Panc1 (cell line): ENCODE measurements at regions not wholly inside any gene's neighbourhood (a gene's known extent, or its start where the extent isn't known, plus 50 kb on each side); places are given as distances from the start of the nearest gene placed in this dataset.

ENCODE experiments used
- ATAC-seq: fragments of 200-7000 bp; cut with Tn5 transposase; 2 replicates; pipeline ENCODE4 v1.9.1; 2020; ENCODE audit warnings: mild to moderate bottlenecking, moderate library complexity
- BruUV-seq: library from RNA; stranded (reverse); fragments of 400-500 nt; replicated peaks from 2 replicates; lab custom pipeline; 2021; lab: Mats Ljungman, UMichigan
- CTCF ChIA-PET: fragments of 300-600 bp; sonication (Branson Sonifier 250); formaldehyde crosslinking; loops from one replicate; lab custom pipeline; 2022; ENCODE audit warnings: antibody characterized with exemption; lab: Charles Lee
- POLR2A ChIA-PET: fragments of 300-600 bp; sonication (Branson Sonifier 250); formaldehyde crosslinking; loops from one replicate; lab custom pipeline; 2022; ENCODE audit warnings: antibody characterized with exemption; lab: Charles Lee
- DNase-seq: peaks from one replicate; pipeline ENCODE4 v3.0.0-alpha.2; 2010; ENCODE audit warnings: low read depth, low spot score
- H3K27ac ChIP-seq: 2 replicates; pipeline ENCODE4 v1.5.1; 2011; ENCODE audit warnings: mild to moderate bottlenecking, low read length, inconsistent platforms
- H3K27me3 ChIP-seq: fragments of 200-500 bp; sonication (Bioruptor generic); 2 replicates; pipeline ENCODE4 v1.6.0; 2014; ENCODE audit warnings: low read length, inconsistent platforms; ENCODE audit not compliant: control insufficient read depth, insufficient read depth
- H3K36me3 ChIP-seq: fragments of 200-500 bp; sonication (Bioruptor generic); 2 replicates; pipeline ENCODE4 v1.5.1; 2014; ENCODE audit warnings: inconsistent platforms, mild to moderate bottlenecking, low read length, moderate library complexity; ENCODE audit not compliant: control insufficient read depth, insufficient read depth
- H3K4me1 ChIP-seq: 2 replicates; pipeline ENCODE4 v1.5.1; 2011; ENCODE audit warnings: inconsistent platforms, mild to moderate bottlenecking, low read length, moderate library complexity; ENCODE audit not compliant: control insufficient read depth, insufficient read depth
- H3K4me3 ChIP-seq, 2 experiments: 2 replicates each; pipeline ENCODE4 v1.5.1; 2011 to 2012; ENCODE audit warnings: low read depth in 2 of 2, low read length in 2 of 2, mild to moderate bottlenecking in 2 of 2, inconsistent platforms in 1 of 2, moderate library complexity in 1 of 2
- H3K9me3 ChIP-seq: fragments of 200-500 bp; sonication (Bioruptor generic); 2 replicates; pipeline ENCODE4 v1.5.1; 2014; ENCODE audit warnings: low read depth, mild to moderate bottlenecking, inconsistent platforms, low read length, moderate library complexity; ENCODE audit not compliant: control insufficient read depth, insufficient read depth
- CTCF ChIP-seq: fragments of 450-650 bp; IDR thresholded peaks from 2 replicates; pipeline ENCODE4 v1.5.1; 2017; ENCODE audit warnings: mild to moderate bottlenecking
- POLR2AphosphoS5 ChIP-seq: IDR thresholded peaks from 2 replicates; pipeline ENCODE4 v1.6.1; 2012; ENCODE audit warnings: mild to moderate bottlenecking, low read depth, low read length, moderate library complexity
- SIN3A ChIP-seq: IDR thresholded peaks from 2 replicates; pipeline ENCODE4 v1.6.1; 2012; ENCODE audit warnings: low read depth, mild to moderate bottlenecking, low read length, moderate library complexity, borderline replicate concordance; ENCODE audit not compliant: insufficient read depth
- TCF7L2 ChIP-seq: IDR thresholded peaks from 2 replicates; pipeline ENCODE4 v1.6.1; 2011; ENCODE audit warnings: mild to moderate bottlenecking, low read depth, low read length, inconsistent platforms
- in situ Hi-C: cut with HindIII; loops from 2 replicates; pipeline ENCODE4 v1.10.0; 2016; ENCODE audit warnings: low sequenced_read_pairs, low pct_unique_long_range_greater_than_20kb
- intact Hi-C: fragments of 100-400 bp; cut with micrococcal nuclease; formaldehyde crosslinking; loops from one replicate; pipeline ENCODE4 v1.10.0; 2022; ENCODE audit not compliant: unreplicated experiment
- TF ChIP-seq, protein P1 (sequence below), 2 experiments: IDR thresholded peaks; 2 replicates each; pipeline ENCODE4 v1.6.1; 2011 to 2012; ENCODE audit warnings: low read depth in 2 of 2, control low read depth in 1 of 2, low read length in 1 of 2, mild to moderate bottlenecking in 1 of 2, moderate library complexity in 1 of 2; ENCODE audit not compliant: insufficient read depth in 1 of 2

- CTCF ChIA-PET = no interaction called here
- intact Hi-C loops (no loop called here), in situ Hi-C loops (no loop called here)
- TF ChIP-seq POLR2AphosphoS5 (no peak), CTCF (no peak), TCF7L2 (no peak), SIN3A (no peak)
- TF ChIP-seq, protein P1, sequence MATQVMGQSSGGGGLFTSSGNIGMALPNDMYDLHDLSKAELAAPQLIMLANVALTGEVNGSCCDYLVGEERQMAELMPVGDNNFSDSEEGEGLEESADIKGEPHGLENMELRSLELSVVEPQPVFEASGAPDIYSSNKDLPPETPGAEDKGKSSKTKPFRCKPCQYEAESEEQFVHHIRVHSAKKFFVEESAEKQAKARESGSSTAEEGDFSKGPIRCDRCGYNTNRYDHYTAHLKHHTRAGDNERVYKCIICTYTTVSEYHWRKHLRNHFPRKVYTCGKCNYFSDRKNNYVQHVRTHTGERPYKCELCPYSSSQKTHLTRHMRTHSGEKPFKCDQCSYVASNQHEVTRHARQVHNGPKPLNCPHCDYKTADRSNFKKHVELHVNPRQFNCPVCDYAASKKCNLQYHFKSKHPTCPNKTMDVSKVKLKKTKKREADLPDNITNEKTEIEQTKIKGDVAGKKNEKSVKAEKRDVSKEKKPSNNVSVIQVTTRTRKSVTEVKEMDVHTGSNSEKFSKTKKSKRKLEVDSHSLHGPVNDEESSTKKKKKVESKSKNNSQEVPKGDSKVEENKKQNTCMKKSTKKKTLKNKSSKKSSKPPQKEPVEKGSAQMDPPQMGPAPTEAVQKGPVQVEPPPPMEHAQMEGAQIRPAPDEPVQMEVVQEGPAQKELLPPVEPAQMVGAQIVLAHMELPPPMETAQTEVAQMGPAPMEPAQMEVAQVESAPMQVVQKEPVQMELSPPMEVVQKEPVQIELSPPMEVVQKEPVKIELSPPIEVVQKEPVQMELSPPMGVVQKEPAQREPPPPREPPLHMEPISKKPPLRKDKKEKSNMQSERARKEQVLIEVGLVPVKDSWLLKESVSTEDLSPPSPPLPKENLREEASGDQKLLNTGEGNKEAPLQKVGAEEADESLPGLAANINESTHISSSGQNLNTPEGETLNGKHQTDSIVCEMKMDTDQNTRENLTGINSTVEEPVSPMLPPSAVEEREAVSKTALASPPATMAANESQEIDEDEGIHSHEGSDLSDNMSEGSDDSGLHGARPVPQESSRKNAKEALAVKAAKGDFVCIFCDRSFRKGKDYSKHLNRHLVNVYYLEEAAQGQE (IDR thresholded peaks at IDR 0.05; ENCODE audit: insufficient read depth in 1 of 2, low read depth in 2 of 2, low read length in 1 of 2) = no peak
- Histone ChIP-seq H3K27ac (no peak overlapping the region), H3K4me3 (no peak overlapping the region), H3K9me3 (no peaks in the 10 kb centered on the region), H3K36me3 (no peaks in the 10 kb centered on the region), H3K4me1 (no peaks in the 10 kb centered on the region), H3K27me3 (no peaks in the 10 kb centered on the region)
- ATAC-seq (no peak), DNase-seq (no peak)
- POLR2A ChIA-PET = no interaction called here
- BruUV-seq = no TSS peak
Measured at GRCh38 chr2:192265751-192266150, 71.0 kb upstream of the TMEFF2 start.

DNA sequence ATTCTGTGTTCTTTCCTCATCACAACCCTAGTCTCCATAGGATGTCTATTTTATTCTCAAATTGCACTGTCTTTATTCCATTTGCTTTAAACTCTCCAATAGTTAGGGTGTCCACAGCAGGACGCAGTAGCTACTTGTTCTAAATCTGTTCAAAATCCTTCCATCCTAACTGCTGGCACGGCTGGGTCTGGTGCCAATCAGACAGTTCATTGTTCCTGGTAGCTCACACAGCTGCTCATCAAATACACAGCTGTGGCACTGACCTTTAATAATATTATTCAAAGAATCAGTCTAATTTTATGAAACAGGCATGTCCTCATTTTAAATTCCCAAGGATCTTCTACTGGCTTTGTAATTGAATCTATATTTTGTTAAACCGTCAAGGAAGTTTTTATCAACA lies 59.7 kb upstream of the TMEFF2 start:
- Histone ChIP-seq H3K4me3 (no peak overlapping the region), H3K27ac (no peak overlapping the region), H3K4me1 (no peaks in the 10 kb centered on the region), H3K9me3 (no peaks in the 10 kb centered on the region), H3K36me3 (no peaks in the 10 kb centered on the region), H3K27me3 (no peaks in the 10 kb centered on the region)
- in situ Hi-C loops (no loop called here), intact Hi-C loops (no loop called here)
- no TSS peak for BruUV-seq
- DNase-seq = no peak
- POLR2A ChIA-PET = no interaction called here
- TF ChIP-seq SIN3A = no peak
- TF ChIP-seq TCF7L2 = no peak
- no peak for TF ChIP-seq POLR2AphosphoS5
- TF ChIP-seq CTCF = no peak
- TF ChIP-seq, protein P1 (IDR thresholded peaks at IDR 0.05; ENCODE audit: insufficient read depth in 1 of 2, low read depth in 2 of 2, low read length in 1 of 2) = no peak
- CTCF ChIA-PET = no interaction called here
- ATAC-seq = no peak
